ENCODE measurements at regions not wholly inside any gene's neighbourhood (a gene's known extent, or its start where the extent isn't known, plus 50 kb on each side); places are given as distances from the start of the nearest gene placed in this dataset.

GRCh38 chr2:105954891-105955290 lies 210.2 kb downstream of the NCK2 start:
- Histone ChIP-seq H2BK120ac (ENCODE audit: low read depth, low read length) (no peak overlapping the region), H3K36me3 (ENCODE audit: control insufficient read depth, insufficient read depth, low read length) (no peaks in the 10 kb centered on the region), H2AK9ac (replicated peaks; ENCODE audit: low read depth, low read length, poor library complexity) (no peak overlapping the region), H4K5ac (ENCODE audit: low read depth, low read length) (no peak overlapping the region), H2BK20ac (ENCODE audit: low read depth, low read length) (no peak overlapping the region), H3K14ac (replicated peaks; ENCODE audit: low read depth, low read length) (no peak overlapping the region), H3K9me1 (ENCODE audit: insufficient read depth, low read length) (no peaks in the 10 kb centered on the region), H4K91ac (ENCODE audit: insufficient read depth, low read depth, low read length) (no peak overlapping the region), H4K20me1 (ENCODE audit: insufficient read depth, low read length) (no peaks in the 10 kb centered on the region), H3K18ac (ENCODE audit: low read depth, low read length) (no peak overlapping the region), H2AFZ (replicated peaks; ENCODE audit: low read length, poor library complexity) (no peak overlapping the region), H2AK5ac (ENCODE audit: low read depth, low read length) (no peak overlapping the region), H3K4me2 (ENCODE audit: low read depth, low read length) (no peak overlapping the region), H3K9ac (ENCODE audit: low read depth, low read length) (no peak overlapping the region), H3K4me3 (ENCODE audit: insufficient read depth, low read depth, low read length) (no peak overlapping the region), H3K79me1 (ENCODE audit: low read depth in 1 of 2, low read length in 2 of 2) (no peaks in the 10 kb centered on the region), H3K4me1 (ENCODE audit: control insufficient read depth, insufficient read depth, low read length) (no peaks in the 10 kb centered on the region), H4K8ac (ENCODE audit: low read depth in 2 of 2, low read length in 2 of 2) (no peak overlapping the region), H3K27ac (ENCODE audit: insufficient read depth, low read length) (no peak overlapping the region), H3K4ac (ENCODE audit: low read depth, low read length) (no peak overlapping the region), H3K56ac (ENCODE audit: extremely low read depth, insufficient read depth, low read length) (no peak overlapping the region), H2BK15ac (ENCODE audit: low read depth, low read length) (no peak overlapping the region), H3K23ac (ENCODE audit: low read depth, low read length) (no peak overlapping the region), H3K9me3 (ENCODE audit: control insufficient read depth, insufficient read depth, low read length) (no peaks in the 10 kb centered on the region), H2BK5ac (ENCODE audit: low read depth, low read length, poor library complexity, severe bottlenecking) (no peak overlapping the region), H3K27me3 (ENCODE audit: control insufficient read depth, insufficient read depth, low read length) (peaks cover 33% of the 10 kb centered on the region)
- DNase-seq (no peak), ATAC-seq (ENCODE audit: low read depth) (no peak)
- no CpG with 5 or more reads among the region's 3 CpGs for WGBS, 2 experiments (ENCODE audit: extremely low coverage in 2 of 2, insufficient read length in 1 of 2)
- TF ChIP-seq ELK1 (IDR thresholded peaks at IDR 0.05; ENCODE audit: borderline replicate concordance, low read depth, low read length) (no peak), MXI1 (IDR thresholded peaks at IDR 0.05; ENCODE audit: borderline replicate concordance, low read depth, low read length) (no peak), NFE2L2 (IDR thresholded peaks at IDR 0.05; ENCODE audit: low read depth, low read length) (no peak), RCOR1 (IDR thresholded peaks at IDR 0.05; ENCODE audit: insufficient replicate concordance, low read length) (no peak), MAFK (IDR thresholded peaks at IDR 0.05; ENCODE audit: low read depth, low read length) (no peak), USF2 (IDR thresholded peaks at IDR 0.05; ENCODE audit: low read depth, low read length) (no peak), RFX5 (IDR thresholded peaks at IDR 0.05; ENCODE audit: low read depth, low read length) (no peak), CTCF (conservative IDR thresholded peaks at IDR 0.05; ENCODE audit: low read depth, low read length) (no peak), MAZ (IDR thresholded peaks at IDR 0.05; ENCODE audit: borderline replicate concordance, low read depth, low read length) (no peak), CHD1 (IDR thresholded peaks at IDR 0.05; ENCODE audit: low read depth, low read length) (no peak), BHLHE40 (IDR thresholded peaks at IDR 0.05; ENCODE audit: low read depth, low read length) (no peak), SMC3 (IDR thresholded peaks at IDR 0.05; ENCODE audit: low read depth, low read length) (no peak), CEBPB (IDR thresholded peaks at IDR 0.05; ENCODE audit: low read depth, low read length) (no peak), FOS (IDR thresholded peaks at IDR 0.05; ENCODE audit: low read depth, low read length) (no peak), RAD21 (IDR thresholded peaks at IDR 0.05; ENCODE audit: low read length) (no peak), POLR2A (IDR thresholded peaks at IDR 0.05; ENCODE audit: low read depth, low read length) (no peak)
- CTCF ChIA-PET, result no interaction called here
- dilution Hi-C loops (cut with HindIII; ENCODE audit: low sequenced_read_pairs, unreplicated experiment), result no loop called here
- POLR2A ChIA-PET (ENCODE audit: unreplicated experiment), result no interaction called here
- intact Hi-C loops (cut with micrococcal nuclease), result no loop called here
- in situ Hi-C loops (cut with MboI; ENCODE audit: low sequenced_read_pairs), result no loop called here
- BruUV-seq (replicated peaks), result no TSS peak
